Gastroesophageal sphincter (tissue), 4 donors: ENCODE measurements at regions not wholly inside any gene's neighbourhood (a gene's known extent, or its start where the extent isn't known, plus 50 kb on each side); places are given as distances from the start of the nearest gene placed in this dataset.

Source experiments
- ATAC-seq: fragments of 150-250 bp; one replicate; pipeline ENCODE4 v1.9.1; 2016; ENCODE audit warnings: mild to moderate bottlenecking, moderate library complexity
- H3K27ac ChIP-seq, 4 donors: fragments of 200-600 bp; sonication (generic) in 3 of 4; 1 replicate in 3 of 4; 2 replicates in 1 of 4; pipeline ENCODE4 v1.5.1; 2016 to 2019
- H3K27me3 ChIP-seq: fragments of 200-600 bp; sonication (generic); one replicate; pipeline ENCODE4 v1.5.1; 2019
- H3K36me3 ChIP-seq, 2 donors: fragments of 200-600 bp; sonication (generic); one replicate each; pipeline ENCODE4 v1.5.1; 2019; ENCODE audit warnings: control low read depth in 1 of 2
- H3K4me1 ChIP-seq, 3 donors: fragments of 200-600 bp; sonication (generic); 1 replicate in 2 of 3; 2 replicates in 1 of 3; pipeline ENCODE4 v1.5.1; 2016 to 2019; ENCODE audit warnings: control low read depth in 2 of 3
- H3K4me3 ChIP-seq, 2 donors: fragments of 200-600 bp; sonication (generic); one replicate each; pipeline ENCODE4 v1.5.1; 2019; ENCODE audit warnings: mild to moderate bottlenecking in 1 of 2, moderate library complexity in 1 of 2
- H3K9me3 ChIP-seq, 3 donors: fragments of 200-600 bp; sonication (generic); one replicate each; pipeline ENCODE4 v1.5.1; 2017 to 2019; ENCODE audit warnings: control low read depth in 2 of 3
- CTCF ChIP-seq, 4 experiments: fragments of 200-600 bp in 2 of 4; fragments of 450-650 bp in 2 of 4; sonication (generic) in 1 of 4; IDR thresholded peaks; one replicate each; pipeline ENCODE4 v1.5.1; 2017 to 2019; ENCODE audit warnings: antibody characterized with exemption in 4 of 4, mild to moderate bottlenecking in 2 of 4, moderate library complexity in 2 of 4
- EP300 ChIP-seq: sonication (generic); formaldehyde crosslinking; IDR thresholded peaks from one replicate; pipeline ENCODE4 v1.6.1; 2017; ENCODE audit warnings: antibody characterized with exemption, mild to moderate bottlenecking
- POLR2A ChIP-seq, 2 donors: fragments of 450-650 bp; IDR thresholded peaks; one replicate each; pipeline ENCODE4 v1.6.1; 2017; ENCODE audit warnings: antibody characterized with exemption in 2 of 2, mild to moderate bottlenecking in 2 of 2, moderate library complexity in 1 of 2
- POLR2AphosphoS5 ChIP-seq: sonication (generic); formaldehyde crosslinking; IDR thresholded peaks from one replicate; pipeline ENCODE4 v1.6.1; 2017; ENCODE audit warnings: antibody characterized with exemption
- WGBS, 2 donors: methylation state at CpG; one replicate each; pipeline ENCODE4 v1.1.5; 2018; ENCODE audit warnings: low coverage in 1 of 2; 5-methylcytosine and 5-hydroxymethylcytosine counted together

- Histone ChIP-seq H3K36me3 (no peaks in the 10 kb centered on the region), H3K27ac (no peak overlapping the region), H3K4me3 (no peak overlapping the region), H3K4me1 (no peaks in the 10 kb centered on the region), H3K9me3 (peaks cover 0 to 8% (median 0%) of the 10 kb centered on the region in 3 donors), H3K27me3 (no peaks in the 10 kb centered on the region)
- WGBS, 2 donors, result 85 to 95% methylated on average over 8 to 9 of the region's 9 CpGs
- ATAC-seq, result no peak
- TF ChIP-seq POLR2AphosphoS5, result no peak
- TF ChIP-seq EP300, result no peak
- TF ChIP-seq CTCF (IDR thresholded peaks at IDR 0.05), result no peak
- no peak for TF ChIP-seq POLR2A (IDR thresholded peaks at IDR 0.05)
Observed at GRCh38 chr6:147633191-147633590, 124.7 kb downstream of the SAMD5 start.

- H3K27ac ChIP-seq, result no peak overlapping the region
- H3K4me1 ChIP-seq, result no peaks in the 10 kb centered on the region
- no peaks in the 10 kb centered on the region for H3K27me3 ChIP-seq
- 68 to 79% methylated on average over 5 to 6 of the region's 6 CpGs for WGBS, 2 donors
- peaks cover 0 to 8% (median 0%) of the 10 kb centered on the region in 3 donors for H3K9me3 ChIP-seq
- ATAC-seq, result no peak
- H3K36me3 ChIP-seq, result no peaks in the 10 kb centered on the region
- H3K4me3 ChIP-seq, result no peak overlapping the region
- TF ChIP-seq POLR2A (IDR thresholded peaks at IDR 0.05) (no peak), CTCF (IDR thresholded peaks at IDR 0.05) (no peak), POLR2AphosphoS5 (no peak), EP300 (no peak)
Observed at GRCh38 chr6:147637620-147638195, 129.2 kb downstream of the SAMD5 start.

- Histone ChIP-seq H3K4me1 (no peaks in the 10 kb centered on the region), H3K4me3 (no peak overlapping the region), H3K9me3 (peaks cover 0 to 5% (median 0%) of the 10 kb centered on the region in 3 donors), H3K27ac (no peak overlapping the region), H3K36me3 (no peaks in the 10 kb centered on the region), H3K27me3 (no peaks in the 10 kb centered on the region)
- no peak for ATAC-seq
- no peak for TF ChIP-seq CTCF (IDR thresholded peaks at IDR 0.05)
- no peak for TF ChIP-seq POLR2AphosphoS5
- no peak for TF ChIP-seq POLR2A (IDR thresholded peaks at IDR 0.05)
- TF ChIP-seq EP300, result no peak
- 73 to 83% methylated on average over 2 to 3 of the region's 3 CpGs for WGBS, 2 donors
Observed at GRCh38 chr6:147639279-147639678, 130.8 kb downstream of the SAMD5 start.

- no peak for TF ChIP-seq POLR2AphosphoS5
- TF ChIP-seq EP300, result no peak
- TF ChIP-seq CTCF (IDR thresholded peaks at IDR 0.05), result no peak
- TF ChIP-seq POLR2A (IDR thresholded peaks at IDR 0.05), result no peak
- H3K27me3 ChIP-seq, result no peaks in the 10 kb centered on the region
- no peaks in the 10 kb centered on the region for H3K9me3 ChIP-seq
- no peaks in the 10 kb centered on the region for H3K4me1 ChIP-seq
- H3K36me3 ChIP-seq, result no peaks in the 10 kb centered on the region
- H3K4me3 ChIP-seq, result no peak overlapping the region
- H3K27ac ChIP-seq, result no peak overlapping the region
- 82 to 85% methylated on average over 1 of the region's 1 CpG for WGBS, 2 donors
- ATAC-seq, result no peak
Observed at GRCh38 chr6:147640606-147641005, 132.1 kb downstream of the SAMD5 start.

GRCh38 chr6:147641511-147641910 is 133.0 kb downstream of the SAMD5 start:
- no peak overlapping the region for H3K27ac ChIP-seq
- TF ChIP-seq CTCF (IDR thresholded peaks at IDR 0.05) (no peak), EP300 (no peak), POLR2AphosphoS5 (no peak), POLR2A (IDR thresholded peaks at IDR 0.05) (no peak)
- WGBS, 2 donors, result 85 to 96% methylated on average over 3 of the region's 3 CpGs
- no peaks in the 10 kb centered on the region for H3K4me1 ChIP-seq
- ATAC-seq, result no peak
- no peaks in the 10 kb centered on the region for H3K9me3 ChIP-seq
- no peaks in the 10 kb centered on the region for H3K36me3 ChIP-seq
- no peaks in the 10 kb centered on the region for H3K27me3 ChIP-seq
- H3K4me3 ChIP-seq, result no peak overlapping the region
